B cell (primary cell): ENCODE measurements at regions not wholly inside any gene's neighbourhood (a gene's known extent, or its start where the extent isn't known, plus 50 kb on each side); places are given as distances from the start of the nearest gene placed in this dataset.

Experiments
- CTCF ChIP-seq: fragments of 200-600 bp; IDR thresholded peaks from one replicate; pipeline ENCODE4 v1.8.0; 2022; ENCODE audit warnings: antibody characterized with exemption, mild to moderate bottlenecking
- EZH2 ChIP-seq: IDR thresholded peaks from 2 replicates; pipeline ENCODE4 v1.6.1; 2012; ENCODE audit warnings: borderline replicate concordance, low read depth, mild to moderate bottlenecking, moderate library complexity, low read length; ENCODE audit not compliant: insufficient read depth, poor library complexity, severe bottlenecking

DNA sequence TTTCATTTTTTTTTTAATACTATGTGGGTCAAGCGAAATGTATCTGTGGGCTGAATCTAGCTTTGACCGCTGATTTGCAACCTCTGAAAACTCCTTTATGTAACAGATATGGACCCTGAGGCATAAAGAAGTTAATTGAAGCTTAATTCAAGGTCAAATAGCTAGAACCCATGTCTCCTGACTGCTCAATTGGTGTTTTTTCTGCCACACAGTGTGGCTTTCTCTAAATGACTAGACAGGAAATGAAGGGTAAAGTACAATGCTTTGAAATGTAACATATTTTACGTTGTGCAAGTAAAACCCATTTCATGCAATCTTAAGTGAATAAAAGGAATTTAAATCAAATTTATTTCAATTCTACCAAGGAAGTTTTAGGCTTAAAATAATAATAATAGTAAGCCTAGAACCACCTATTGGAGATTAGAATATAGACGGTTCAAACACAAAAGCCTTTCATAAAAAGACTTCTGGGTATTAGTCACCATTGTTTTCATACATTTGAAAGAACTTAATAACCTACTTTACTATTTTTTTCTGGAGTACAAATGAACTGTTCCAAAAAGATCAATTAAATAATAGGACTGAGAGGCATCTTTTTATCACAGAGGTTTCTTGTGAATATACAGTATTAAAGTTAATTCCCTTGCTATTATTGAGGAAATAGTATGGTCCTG is 279.8 kb downstream of the EPHA7 start:
- TF ChIP-seq CTCF (no peak), EZH2 (no peak)
